K562 (cell line): ENCODE measurements at regions not wholly inside any gene's neighbourhood (a gene's known extent, or its start where the extent isn't known, plus 50 kb on each side); places are given as distances from the start of the nearest gene placed in this dataset.

Experiments
- ATAC-seq: fragments of 200-7000 bp; cut with Tn5 transposase; 3 replicates; pipeline ENCODE4 v1.9.1; 2020; ENCODE audit warnings: moderate library complexity
- BruUV-seq: library from RNA; stranded (reverse); fragments of 400-500 nt; replicated peaks from 2 replicates; lab custom pipeline; 2021; lab: Mats Ljungman, UMichigan
- CTCF ChIA-PET: fragments of 300-600 bp; formaldehyde crosslinking; extraction: SDS; loops from one replicate; lab custom pipeline; 2021; ENCODE audit warnings: low intra/inter-chr PET ratio; lab: Yijun Ruan, JAX
- POLR2A ChIA-PET: fragments of 300-600, 350-650 bp; sonication (Branson Sonifier 250); formaldehyde crosslinking; extraction: SDS; loops from one replicate; lab custom pipeline; 2021; ENCODE audit warnings: antibody characterized with exemption, inconsistent platforms; lab: Yijun Ruan, JAX
- DNase-seq, 4 experiments: peaks; one replicate each; pipeline versions ENCODE4 v3.0.0 to v3.0.0-alpha.2; 2011 to 2018; ENCODE audit warnings: low spot score in 3 of 4, mixed read lengths in 3 of 4; ENCODE audit errors: extremely low read depth in 1 of 4
- FAIRE-seq: peaks from 2 replicates; lab custom pipeline; 2011; peaks lifted over from hg19 to GRCh38; lab: Jason Lieb, UNC
- H2AFZ ChIP-seq: 2 replicates; pipeline ENCODE4 v1.6.0; 2011; ENCODE audit warnings: low read depth, low read length, control low read depth, inconsistent platforms
- H3K27ac ChIP-seq: fragments of 200-600 bp; 3 replicates; pipeline ENCODE4 v1.8.0; 2011; ENCODE audit warnings: low read depth, mild to moderate bottlenecking, control low read depth, inconsistent platforms, low read length, moderate library complexity, mixed read lengths; ENCODE audit errors: extremely low read depth
- H3K27me3 ChIP-seq, 2 experiments: fragments of 300-600 bp in 1 of 2; 2 replicates in 1 of 2; 3 replicates in 1 of 2; pipeline versions ENCODE4 v1.6.0 to v1.8.0; 2011; ENCODE audit warnings: inconsistent platforms in 2 of 2, low read length in 2 of 2, mild to moderate bottlenecking in 1 of 2, mixed read lengths in 1 of 2, moderate library complexity in 1 of 2; ENCODE audit not compliant: control insufficient read depth in 2 of 2, insufficient read depth in 2 of 2
- H3K36me3 ChIP-seq: fragments of 300-600 bp; 3 replicates; pipeline ENCODE4 v1.8.0; 2011; ENCODE audit warnings: mild to moderate bottlenecking, low read length, inconsistent platforms; ENCODE audit not compliant: control insufficient read depth, insufficient read depth
- H3K4me1 ChIP-seq, 2 experiments: fragments of 200-600 bp in 1 of 2; replicated peaks in 1 of 2; 2 replicates in 1 of 2; 3 replicates in 1 of 2; pipeline versions ENCODE4 v1.5.1 to v1.8.0; 2011; ENCODE audit warnings: inconsistent platforms in 2 of 2, low read length in 2 of 2, mild to moderate bottlenecking in 1 of 2, mixed read lengths in 1 of 2, moderate library complexity in 1 of 2; ENCODE audit not compliant: control insufficient read depth in 2 of 2, insufficient read depth in 2 of 2
- H3K4me2 ChIP-seq: 2 replicates; pipeline ENCODE4 v1.6.1; 2011; ENCODE audit warnings: low read length, control low read depth, inconsistent platforms, mixed read lengths; ENCODE audit not compliant: insufficient read depth
- H3K4me3 ChIP-seq: fragments of 200-600 bp; sonication (generic), shearing (Covaris generic); 2 replicates; pipeline ENCODE4 v1.5.1; 2016; ENCODE audit warnings: control low read depth, inconsistent platforms
- H3K79me2 ChIP-seq: fragments of 200-600 bp; 3 replicates; pipeline ENCODE4 v1.8.0; 2011; ENCODE audit warnings: low read length, inconsistent platforms; ENCODE audit not compliant: control insufficient read depth, insufficient read depth
- H3K9ac ChIP-seq, 2 experiments: 2 replicates each; pipeline versions ENCODE4 v1.6.0 to v1.6.1; 2011; ENCODE audit warnings: low read depth in 2 of 2, low read length in 2 of 2, control low read depth in 1 of 2, inconsistent platforms in 1 of 2, mild to moderate bottlenecking in 1 of 2, mixed read lengths in 1 of 2; ENCODE audit not compliant: insufficient read depth in 1 of 2
- H3K9me1 ChIP-seq: one replicate; pipeline ENCODE4 v1.6.0; 2011; ENCODE audit warnings: inconsistent platforms, mild to moderate bottlenecking, low read length, moderate library complexity; ENCODE audit not compliant: control insufficient read depth, insufficient read depth
- H3K9me3 ChIP-seq: replicated peaks from 2 replicates; pipeline ENCODE4 v1.5.1; 2011; ENCODE audit warnings: low read depth, low read length, inconsistent platforms; ENCODE audit not compliant: control insufficient read depth, insufficient read depth
- H4K20me1 ChIP-seq: replicated peaks from 2 replicates; pipeline ENCODE4 v1.6.1; 2011; ENCODE audit warnings: low read length, inconsistent platforms, mixed read lengths; ENCODE audit not compliant: control insufficient read depth, insufficient read depth
- ARID2 ChIP-seq: fragments of 450-650 bp; IDR thresholded peaks from 2 replicates; pipeline ENCODE4 v1.6.1; 2017; ENCODE audit warnings: antibody characterized with exemption, mild to moderate bottlenecking
- SIX5 ChIP-seq, 2 experiments: IDR thresholded peaks; 2 replicates each; pipeline ENCODE4 v1.6.1; 2011; ENCODE audit warnings: low read length in 2 of 2, borderline replicate concordance in 1 of 2, low read depth in 1 of 2, mild to moderate bottlenecking in 1 of 2, moderate library complexity in 1 of 2; ENCODE audit not compliant: insufficient read depth in 1 of 2
- SMARCE1 ChIP-seq: fragments of 450-650 bp; IDR thresholded peaks from 2 replicates; pipeline ENCODE4 v1.7.1; 2016; ENCODE audit warnings: mild to moderate bottlenecking
- TCF7L2 ChIP-seq: fragments of 150-350 bp; IDR thresholded peaks from 2 replicates; pipeline ENCODE4 v1.6.1; 2016; ENCODE audit warnings: low read depth, mild to moderate bottlenecking, low read length, moderate library complexity
- ZC3H8 ChIP-seq: fragments of 450-650 bp; IDR thresholded peaks from 2 replicates; pipeline ENCODE4 v1.6.1; 2017
- ZNF133 ChIP-seq: fragments of 250-450 bp; sonication (Bioruptor Pico); IDR thresholded peaks from 2 replicates; pipeline ENCODE4 v1.4.0; 2020; ENCODE audit warnings: mild to moderate bottlenecking
- ZNF174 ChIP-seq: fragments of 250-450 bp; sonication (Bioruptor Pico); IDR thresholded peaks from 2 replicates; pipeline ENCODE4 v1.4.0; 2020; ENCODE audit warnings: mild to moderate bottlenecking
- ZNF551 ChIP-seq: fragments of 250-450 bp; sonication (Bioruptor Pico); IDR thresholded peaks from 2 replicates; pipeline ENCODE4 v1.5.0; 2021; ENCODE audit warnings: mild to moderate bottlenecking, moderate library complexity
- WGBS: fragments of 100-300 bp; shearing (Covaris generic); methylation state at CpG from one replicate; pipeline ENCODE4 v1.1.6; 2016; ENCODE audit warnings: low coverage, mixed read lengths; ENCODE audit not compliant: insufficient coverage; ENCODE audit errors: missing lambda C conversion rate; 5-methylcytosine and 5-hydroxymethylcytosine counted together
- in situ Hi-C: fragments of 300-500 bp; cut with MboI; formaldehyde crosslinking; loops from 4 replicates; pipeline ENCODE4 v1.15.0; 2018; ENCODE audit warnings: inconsistent platforms, mixed read lengths
- intact Hi-C: fragments of 100-400 bp; cut with micrococcal nuclease; formaldehyde crosslinking; loops from 2 replicates; pipeline ENCODE4 v1.14.2; 2022
- TF ChIP-seq, protein P1 (sequence below): fragments of 250-450 bp; sonication (Bioruptor Pico); IDR thresholded peaks from 2 replicates; pipeline ENCODE4 v1.5.1; 2021; ENCODE audit warnings: mild to moderate bottlenecking
- TF ChIP-seq, protein P2 (sequence below): sonication (generic); formaldehyde crosslinking; IDR thresholded peaks from 2 replicates; pipeline ENCODE4 v1.8.0; 2022; ENCODE audit warnings: missing genetic modification reagents, mild to moderate bottlenecking, borderline replicate concordance
- TF ChIP-seq, protein P3 (sequence below), 3 experiments: fragments of 200-800 bp in 1 of 3; fragments of 250-450 bp in 1 of 3; fragments of 450-650 bp in 1 of 3; sonication (Bioruptor Pico) in 1 of 3; sonication (Bioruptor generic) in 1 of 3; formaldehyde crosslinking in 1 of 3; IDR thresholded peaks; 2 replicates each; pipeline versions ENCODE4 v1.6.1 to v1.8.0; 2016 to 2022; ENCODE audit warnings: mild to moderate bottlenecking in 2 of 3, missing genetic modification characterization in 2 of 3, missing compliant biosample characterization in 1 of 3, moderate library complexity in 1 of 3
- TF ChIP-seq, protein P4 (sequence below): fragments of 250-450 bp; sonication (Bioruptor Pico); IDR thresholded peaks from 2 replicates; pipeline ENCODE4 v1.5.0; 2020; ENCODE audit warnings: mild to moderate bottlenecking

DNA sequence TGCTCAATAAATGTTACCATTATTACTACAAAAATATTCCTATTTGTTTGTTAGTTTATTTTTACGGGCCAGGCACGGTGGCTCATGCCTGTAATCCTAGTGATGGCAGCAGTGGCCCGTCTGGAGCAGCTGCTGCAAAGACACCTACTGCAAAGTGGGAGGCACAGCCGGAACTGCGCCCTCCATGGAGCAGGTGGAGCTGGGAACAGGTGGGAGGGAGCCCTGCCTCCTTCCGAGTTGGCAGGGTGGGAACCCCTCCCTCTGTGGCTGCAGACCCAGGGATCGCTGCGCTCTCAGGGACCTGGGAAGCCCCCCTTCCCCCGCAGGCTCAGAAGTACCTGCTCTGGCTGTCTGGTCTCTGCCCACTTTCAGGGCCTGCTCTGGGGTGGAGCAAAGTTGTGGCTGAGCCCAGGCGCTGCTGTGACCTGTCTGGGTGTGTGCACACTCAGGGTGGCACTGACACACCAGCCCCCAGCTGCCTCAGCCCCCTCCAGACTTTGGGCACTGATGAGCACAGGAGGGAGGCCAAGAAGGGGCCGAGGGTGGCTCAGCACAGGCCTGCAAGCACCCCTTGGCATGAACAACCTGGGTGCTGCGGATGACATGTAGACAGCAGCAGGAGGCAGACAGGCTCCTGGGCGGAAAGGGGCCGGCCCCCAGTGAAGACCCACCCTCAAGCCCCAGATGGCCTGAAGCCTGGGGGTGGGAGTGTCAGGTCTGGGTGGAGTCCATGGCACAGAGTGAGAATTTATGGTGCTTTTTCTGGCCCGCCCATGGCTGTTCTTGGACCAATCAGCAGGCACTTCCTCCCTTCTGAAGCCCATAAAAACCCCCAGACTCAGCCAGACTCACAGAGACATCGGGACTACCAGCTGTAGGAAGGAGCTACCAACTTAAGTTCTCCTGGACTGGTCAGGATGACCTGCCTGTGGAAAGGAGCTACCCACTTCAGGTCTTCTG lies 103.7 kb upstream of the CLMP start:
- POLR2A ChIA-PET = no interaction called here
- FAIRE-seq = no peak
- no peak for TF ChIP-seq ZNF133 (CRISPR knock-in tag)
- TF ChIP-seq, protein P1, sequence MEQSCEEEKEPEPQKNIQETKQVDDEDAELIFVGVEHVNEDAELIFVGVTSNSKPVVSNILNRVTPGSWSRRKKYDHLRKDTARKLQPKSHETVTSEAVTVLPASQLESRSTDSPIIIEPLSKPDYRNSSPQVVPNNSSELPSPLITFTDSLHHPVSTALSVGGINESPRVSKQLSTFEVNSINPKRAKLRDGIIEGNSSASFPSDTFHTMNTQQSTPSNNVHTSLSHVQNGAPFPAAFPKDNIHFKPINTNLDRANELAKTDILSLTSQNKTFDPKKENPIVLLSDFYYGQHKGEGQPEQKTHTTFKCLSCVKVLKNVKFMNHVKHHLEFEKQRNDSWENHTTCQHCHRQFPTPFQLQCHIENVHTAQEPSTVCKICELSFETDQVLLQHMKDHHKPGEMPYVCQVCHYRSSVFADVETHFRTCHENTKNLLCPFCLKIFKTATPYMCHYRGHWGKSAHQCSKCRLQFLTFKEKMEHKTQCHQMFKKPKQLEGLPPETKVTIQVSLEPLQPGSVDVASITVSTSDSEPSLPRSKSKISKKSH (CRISPR knock-in tag) = no peak
- TF ChIP-seq ARID2 = no peak
- no peak for TF ChIP-seq SIX5 (IDR thresholded peaks at IDR 0.05; ENCODE audit: borderline replicate concordance in 1 of 2, insufficient read depth in 1 of 2, low read depth in 1 of 2, low read length in 2 of 2)
- TF ChIP-seq, protein P2, sequence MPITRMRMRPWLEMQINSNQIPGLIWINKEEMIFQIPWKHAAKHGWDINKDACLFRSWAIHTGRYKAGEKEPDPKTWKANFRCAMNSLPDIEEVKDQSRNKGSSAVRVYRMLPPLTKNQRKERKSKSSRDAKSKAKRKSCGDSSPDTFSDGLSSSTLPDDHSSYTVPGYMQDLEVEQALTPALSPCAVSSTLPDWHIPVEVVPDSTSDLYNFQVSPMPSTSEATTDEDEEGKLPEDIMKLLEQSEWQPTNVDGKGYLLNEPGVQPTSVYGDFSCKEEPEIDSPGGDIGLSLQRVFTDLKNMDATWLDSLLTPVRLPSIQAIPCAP = no peak
- TF ChIP-seq TCF7L2 = no peak
- TF ChIP-seq, protein P3, sequence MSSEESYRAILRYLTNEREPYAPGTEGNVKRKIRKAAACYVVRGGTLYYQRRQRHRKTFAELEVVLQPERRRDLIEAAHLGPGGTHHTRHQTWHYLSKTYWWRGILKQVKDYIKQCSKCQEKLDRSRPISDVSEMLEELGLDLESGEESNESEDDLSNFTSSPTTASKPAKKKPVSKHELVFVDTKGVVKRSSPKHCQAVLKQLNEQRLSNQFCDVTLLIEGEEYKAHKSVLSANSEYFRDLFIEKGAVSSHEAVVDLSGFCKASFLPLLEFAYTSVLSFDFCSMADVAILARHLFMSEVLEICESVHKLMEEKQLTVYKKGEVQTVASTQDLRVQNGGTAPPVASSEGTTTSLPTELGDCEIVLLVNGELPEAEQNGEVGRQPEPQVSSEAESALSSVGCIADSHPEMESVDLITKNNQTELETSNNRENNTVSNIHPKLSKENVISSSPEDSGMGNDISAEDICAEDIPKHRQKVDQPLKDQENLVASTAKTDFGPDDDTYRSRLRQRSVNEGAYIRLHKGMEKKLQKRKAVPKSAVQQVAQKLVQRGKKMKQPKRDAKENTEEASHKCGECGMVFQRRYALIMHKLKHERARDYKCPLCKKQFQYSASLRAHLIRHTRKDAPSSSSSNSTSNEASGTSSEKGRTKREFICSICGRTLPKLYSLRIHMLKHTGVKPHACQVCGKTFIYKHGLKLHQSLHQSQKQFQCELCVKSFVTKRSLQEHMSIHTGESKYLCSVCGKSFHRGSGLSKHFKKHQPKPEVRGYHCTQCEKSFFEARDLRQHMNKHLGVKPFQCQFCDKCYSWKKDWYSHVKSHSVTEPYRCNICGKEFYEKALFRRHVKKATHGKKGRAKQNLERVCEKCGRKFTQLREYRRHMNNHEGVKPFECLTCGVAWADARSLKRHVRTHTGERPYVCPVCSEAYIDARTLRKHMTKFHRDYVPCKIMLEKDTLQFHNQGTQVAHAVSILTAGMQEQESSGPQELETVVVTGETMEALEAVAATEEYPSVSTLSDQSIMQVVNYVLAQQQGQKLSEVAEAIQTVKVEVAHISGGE (CRISPR knock-in tag; IDR thresholded peaks at IDR 0.05) = no peak
- TF ChIP-seq ZNF551 (CRISPR knock-in tag) = no peak
- TF ChIP-seq, protein P4, sequence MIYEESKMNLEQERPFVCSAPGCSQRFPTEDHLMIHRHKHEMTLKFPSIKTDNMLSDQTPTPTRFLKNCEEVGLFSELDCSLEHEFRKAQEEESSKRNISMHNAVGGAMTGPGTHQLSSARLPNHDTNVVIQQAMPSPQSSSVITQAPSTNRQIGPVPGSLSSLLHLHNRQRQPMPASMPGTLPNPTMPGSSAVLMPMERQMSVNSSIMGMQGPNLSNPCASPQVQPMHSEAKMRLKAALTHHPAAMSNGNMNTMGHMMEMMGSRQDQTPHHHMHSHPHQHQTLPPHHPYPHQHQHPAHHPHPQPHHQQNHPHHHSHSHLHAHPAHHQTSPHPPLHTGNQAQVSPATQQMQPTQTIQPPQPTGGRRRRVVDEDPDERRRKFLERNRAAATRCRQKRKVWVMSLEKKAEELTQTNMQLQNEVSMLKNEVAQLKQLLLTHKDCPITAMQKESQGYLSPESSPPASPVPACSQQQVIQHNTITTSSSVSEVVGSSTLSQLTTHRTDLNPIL (CRISPR knock-in tag) = no peak
- TF ChIP-seq ZNF174 (CRISPR knock-in tag) = no peak
- no peak for TF ChIP-seq SMARCE1
- TF ChIP-seq ZC3H8 = no peak

More for the DNA sequence above, 103.7 kb upstream of the CLMP start:
- no peak overlapping the region for H2AFZ ChIP-seq
- no peaks in the 10 kb centered on the region for H3K9me1 ChIP-seq
- intact Hi-C loops (no loop called here), in situ Hi-C loops (no loop called here)
- DNase-seq (no peak), ATAC-seq (no peak)
- no peak overlapping the region for H3K9ac ChIP-seq
- CTCF ChIA-PET = interaction anchor here (0.6 kb wide), 1 partner anchor 278 kb away, joined by 3 read pairs; no protein-coding TSS in a partner anchor
- no TSS peak for BruUV-seq
- H4K20me1 ChIP-seq = no peaks in the 10 kb centered on the region
- no peaks in the 10 kb centered on the region for H3K9me3 ChIP-seq
- no peaks in the 10 kb centered on the region for H3K36me3 ChIP-seq
- H3K79me2 ChIP-seq = no peaks in the 10 kb centered on the region
- WGBS = 1% methylated on average over 14 of the region's 16 CpGs
- H3K27ac ChIP-seq = no peak overlapping the region
- H3K4me2 ChIP-seq = no peak overlapping the region
- H3K4me1 ChIP-seq = peaks cover 0 to 9% of the 10 kb centered on the region in 2 experiments; a peak in 1 of 5 replicates
- H3K27me3 ChIP-seq = peaks cover 0 to 19% of the 10 kb centered on the region in 2 experiments; a peak in 3 of 5 replicates
- H3K4me3 ChIP-seq = no peak overlapping the region
